Hepatocyte (in vitro differentiated cells): ENCODE measurements at regions not wholly inside any gene's neighbourhood (a gene's known extent, or its start where the extent isn't known, plus 50 kb on each side); places are given as distances from the start of the nearest gene placed in this dataset.

Source experiments
- EZH2 ChIP-seq: fragments of 200-600 bp; sonication (generic); IDR thresholded peaks from 2 replicates; pipeline ENCODE4 v1.6.1; 2016; ENCODE audit warnings: antibody characterized with exemption, mild to moderate bottlenecking, borderline replicate concordance
- TF ChIP-seq, protein P1 (sequence below): fragments of 200-600 bp; sonication (generic); IDR thresholded peaks from 2 replicates; pipeline ENCODE4 v1.5.1; 2016; ENCODE audit warnings: antibody characterized with exemption, mild to moderate bottlenecking; ENCODE audit not compliant: poor library complexity

DNA sequence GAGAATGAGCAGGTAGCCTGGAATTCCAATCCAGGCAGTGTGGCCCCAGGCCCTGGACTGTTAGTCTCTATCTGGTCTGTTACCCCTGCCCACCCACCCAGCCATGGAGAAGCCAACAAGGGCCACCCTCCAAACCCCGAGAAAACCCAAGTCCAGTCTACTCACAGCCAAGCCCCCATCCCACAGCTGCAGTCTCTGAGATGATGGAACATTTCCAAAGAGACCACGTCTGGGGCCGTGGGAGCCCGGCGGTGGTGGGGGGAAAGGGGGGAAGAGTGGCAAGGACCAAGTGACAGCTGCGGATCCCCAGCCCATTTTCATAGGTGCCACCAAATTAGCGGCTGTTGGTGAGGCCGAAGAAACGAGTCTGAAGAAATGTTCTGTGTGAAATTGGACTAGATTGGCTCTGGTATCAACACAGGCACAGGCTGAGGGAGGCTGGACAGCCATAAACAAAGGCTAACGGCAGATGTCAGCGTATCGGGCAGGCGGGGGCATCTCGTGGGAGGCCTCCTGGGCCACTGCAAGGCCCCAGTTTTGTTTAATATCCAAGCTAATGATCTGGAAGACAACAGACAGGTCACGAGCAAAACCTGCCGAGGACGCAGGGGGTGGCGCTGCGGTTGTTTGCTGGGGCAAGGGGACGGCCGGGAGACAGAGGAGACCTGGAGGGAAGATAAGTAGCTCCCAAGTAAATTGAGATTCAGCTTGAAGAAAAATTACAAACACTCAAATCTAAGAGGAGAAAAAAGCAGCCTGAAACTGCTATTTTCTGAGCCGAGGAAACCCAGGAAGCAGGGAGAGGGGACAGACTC is 53.4 kb downstream of the RBFOX3 start:
- TF ChIP-seq, protein P1, sequence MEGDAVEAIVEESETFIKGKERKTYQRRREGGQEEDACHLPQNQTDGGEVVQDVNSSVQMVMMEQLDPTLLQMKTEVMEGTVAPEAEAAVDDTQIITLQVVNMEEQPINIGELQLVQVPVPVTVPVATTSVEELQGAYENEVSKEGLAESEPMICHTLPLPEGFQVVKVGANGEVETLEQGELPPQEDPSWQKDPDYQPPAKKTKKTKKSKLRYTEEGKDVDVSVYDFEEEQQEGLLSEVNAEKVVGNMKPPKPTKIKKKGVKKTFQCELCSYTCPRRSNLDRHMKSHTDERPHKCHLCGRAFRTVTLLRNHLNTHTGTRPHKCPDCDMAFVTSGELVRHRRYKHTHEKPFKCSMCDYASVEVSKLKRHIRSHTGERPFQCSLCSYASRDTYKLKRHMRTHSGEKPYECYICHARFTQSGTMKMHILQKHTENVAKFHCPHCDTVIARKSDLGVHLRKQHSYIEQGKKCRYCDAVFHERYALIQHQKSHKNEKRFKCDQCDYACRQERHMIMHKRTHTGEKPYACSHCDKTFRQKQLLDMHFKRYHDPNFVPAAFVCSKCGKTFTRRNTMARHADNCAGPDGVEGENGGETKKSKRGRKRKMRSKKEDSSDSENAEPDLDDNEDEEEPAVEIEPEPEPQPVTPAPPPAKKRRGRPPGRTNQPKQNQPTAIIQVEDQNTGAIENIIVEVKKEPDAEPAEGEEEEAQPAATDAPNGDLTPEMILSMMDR = no peak
- no peak for TF ChIP-seq EZH2
